ENCODE measurements at regions not wholly inside any gene's neighbourhood (a gene's known extent, or its start where the extent isn't known, plus 50 kb on each side); places are given as distances from the start of the nearest gene placed in this dataset.

GRCh38 chr6:145241721-145242120 is 493.6 kb downstream of the EPM2A start:
- DNase-seq (ENCODE audit: low read depth) = no peak

- DNase-seq (ENCODE audit: low read depth) = no peak
These were observed 490.8 kb downstream of the EPM2A start for GRCh38 chr6:145244349-145245100.

GRCh38 chr6:145245119-145245518 is 490.2 kb downstream of the EPM2A start:
- DNase-seq (ENCODE audit: low read depth) = no peak

GRCh38 chr6:145247692-145248419 is 487.5 kb downstream of the EPM2A start:
- no peak for DNase-seq (ENCODE audit: low read depth)

GRCh38 chr6:145250436-145250835 is 484.9 kb downstream of the EPM2A start:
- DNase-seq (ENCODE audit: low read depth) = no peak

GRCh38 chr6:145252737-145253136 is 482.6 kb downstream of the EPM2A start:
- no peak for DNase-seq (ENCODE audit: low read depth)

- DNase-seq (ENCODE audit: low read depth) = no peak
These were observed 480.5 kb downstream of the EPM2A start for GRCh38 chr6:145254649-145255401.

- DNase-seq (ENCODE audit: low read depth) = no peak
These were observed 477.6 kb downstream of the EPM2A start for GRCh38 chr6:145257704-145258103.

- no peak for DNase-seq (ENCODE audit: low read depth)
These were observed 477.2 kb downstream of the EPM2A start for GRCh38 chr6:145258122-145258521.

GRCh38 chr6:145260484-145261175 is 474.7 kb downstream of the EPM2A start:
- no peak for DNase-seq (ENCODE audit: low read depth)

- DNase-seq (ENCODE audit: low read depth) = no peak
These were observed 473.6 kb downstream of the EPM2A start for GRCh38 chr6:145261758-145262157.

- no peak for DNase-seq (ENCODE audit: low read depth)
These were observed 472.5 kb downstream of the EPM2A start for GRCh38 chr6:145262771-145263170.

GRCh38 chr6:145263778-145264211 is 471.5 kb downstream of the EPM2A start:
- DNase-seq (ENCODE audit: low read depth) = no peak

- no peak for DNase-seq (ENCODE audit: low read depth)
These were observed 468.8 kb downstream of the EPM2A start for GRCh38 chr6:145266432-145267075.

- DNase-seq (ENCODE audit: low read depth) = no peak
These were observed 468.0 kb downstream of the EPM2A start for GRCh38 chr6:145267076-145267867.

- no peak for DNase-seq (ENCODE audit: low read depth)
These were observed 464.9 kb downstream of the EPM2A start for GRCh38 chr6:145270464-145270863.

- DNase-seq (ENCODE audit: low read depth) = no peak
These were observed 464.3 kb downstream of the EPM2A start for GRCh38 chr6:145271040-145271439.

- DNase-seq (ENCODE audit: low read depth) = no peak
These were observed 463.7 kb downstream of the EPM2A start for GRCh38 chr6:145271577-145271976.

- DNase-seq (ENCODE audit: low read depth) = no peak
These were observed 463.1 kb downstream of the EPM2A start for GRCh38 chr6:145272246-145272645.

- DNase-seq (ENCODE audit: low read depth) = no peak
These were observed 462.2 kb downstream of the EPM2A start for GRCh38 chr6:145273136-145273535.

- DNase-seq (ENCODE audit: low read depth) = no peak
These were observed 461.2 kb downstream of the EPM2A start for GRCh38 chr6:145274083-145274482.
